HCEC 1CT (cell line): ENCODE measurements at regions not wholly inside any gene's neighbourhood (a gene's known extent, or its start where the extent isn't known, plus 50 kb on each side); places are given as distances from the start of the nearest gene placed in this dataset.

ENCODE experiments used
- DNase-seq: peaks from one replicate; pipeline ENCODE4 v3.0.0-alpha.2; 2017

DNA sequence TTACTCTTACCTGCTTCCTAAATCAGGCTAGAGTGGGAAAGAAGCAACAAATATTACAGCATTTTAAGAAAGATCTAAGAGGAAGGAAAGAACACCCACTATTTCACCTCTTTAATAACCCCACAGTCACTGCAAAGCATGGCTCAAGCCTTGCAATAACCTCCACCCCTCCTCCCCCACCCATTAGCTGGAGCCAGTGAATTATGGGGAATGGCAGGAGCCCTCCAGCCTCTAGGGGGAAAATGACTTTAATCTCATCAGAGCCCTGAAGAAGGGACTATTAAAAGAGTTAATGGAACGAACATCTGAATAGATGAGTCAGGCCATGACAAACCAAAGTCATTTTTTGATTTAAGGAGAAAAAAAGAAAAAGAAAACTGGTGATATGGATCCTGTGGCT is 630.7 kb upstream of the PLXNA2 start:
- DNase-seq, result no peak

DNA sequence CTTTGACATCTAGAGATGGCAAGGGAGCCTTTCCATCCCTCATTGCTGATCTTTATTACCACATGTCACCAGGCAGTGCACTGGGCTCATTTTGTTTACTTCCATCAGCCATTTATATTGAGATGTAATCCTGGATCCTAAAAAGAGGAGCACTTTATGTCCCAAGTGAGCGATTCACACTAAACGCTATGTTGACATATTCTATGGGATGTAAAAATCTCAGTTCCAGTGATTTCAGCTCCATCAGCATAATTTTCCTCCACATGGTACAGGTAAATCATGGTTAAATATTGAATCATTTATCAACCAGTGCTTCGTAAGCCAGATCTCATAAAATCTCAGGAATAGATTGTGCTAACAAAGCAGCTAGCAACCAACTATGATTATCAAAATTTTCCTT is 634.8 kb upstream of the PLXNA2 start:
- no peak for DNase-seq

- DNase-seq, result no peak
These were observed 636.4 kb upstream of the PLXNA2 start for GRCh38 chr1:208880433-208881100.

DNA sequence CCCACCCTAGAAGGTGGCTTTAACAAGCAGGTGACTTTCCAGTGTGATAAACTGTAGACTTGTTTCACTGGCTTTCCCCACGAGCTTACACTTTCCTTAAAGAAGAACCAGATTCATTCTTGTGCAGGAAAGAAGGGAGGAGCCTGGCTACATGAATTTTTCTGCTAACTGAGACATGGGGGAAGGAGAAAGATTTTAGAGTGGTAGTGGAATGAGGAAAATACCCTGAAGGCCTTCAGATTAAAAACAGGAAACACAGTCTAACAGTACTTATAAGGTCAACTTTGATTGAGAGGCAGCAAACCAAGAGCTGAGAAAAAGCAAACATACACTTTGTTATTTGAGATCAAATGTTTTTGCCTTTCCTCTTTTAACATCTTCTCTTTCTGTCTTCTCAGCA is 640.9 kb upstream of the PLXNA2 start:
- no peak for DNase-seq

DNA sequence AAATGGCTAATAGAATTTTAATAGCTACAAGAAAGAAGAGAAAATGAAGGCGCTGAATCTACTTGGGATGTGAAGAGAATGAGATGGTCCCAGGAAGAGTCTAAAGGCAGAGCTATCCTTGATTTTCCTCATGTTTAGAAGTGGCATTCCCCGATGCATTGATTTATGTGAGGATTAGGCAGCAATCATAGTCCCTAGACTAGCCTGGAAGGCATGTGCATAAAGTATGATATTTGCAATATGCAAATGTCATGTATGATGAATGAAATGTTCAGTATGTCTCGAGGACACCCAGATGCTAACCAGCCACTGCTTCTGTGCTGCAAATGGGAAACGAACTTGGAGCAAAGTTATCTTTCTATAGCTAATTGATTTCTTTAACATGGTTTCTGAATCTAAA is 641.5 kb upstream of the PLXNA2 start:
- DNase-seq, result no peak

GRCh38 chr1:208888376-208888775 is 644.2 kb upstream of the PLXNA2 start:
- no peak for DNase-seq

DNA sequence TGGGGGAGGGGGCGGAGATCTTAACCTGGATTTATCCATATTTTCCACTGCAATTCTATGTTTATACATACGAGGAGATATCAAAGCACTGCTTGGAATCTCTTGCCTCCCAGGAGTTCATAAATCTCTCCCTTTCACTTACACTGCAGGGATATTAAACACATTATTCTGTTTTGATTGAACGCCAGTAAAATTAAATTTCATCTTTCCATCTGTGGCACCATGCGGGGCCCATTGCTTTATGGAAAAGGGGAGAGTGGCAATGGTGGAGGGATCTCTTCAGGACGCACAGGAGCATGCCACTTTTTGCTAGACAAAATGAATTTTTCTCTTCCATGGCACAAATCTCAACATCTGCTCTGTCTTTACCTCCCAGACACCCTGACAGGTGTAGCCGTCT is 648.0 kb upstream of the PLXNA2 start:
- DNase-seq, result no peak

- no peak for DNase-seq
These were observed 649.1 kb upstream of the PLXNA2 start for GRCh38 chr1:208893251-208893650.

- no peak for DNase-seq
These were observed 651.0 kb upstream of the PLXNA2 start for GRCh38 chr1:208895181-208895580.

DNA sequence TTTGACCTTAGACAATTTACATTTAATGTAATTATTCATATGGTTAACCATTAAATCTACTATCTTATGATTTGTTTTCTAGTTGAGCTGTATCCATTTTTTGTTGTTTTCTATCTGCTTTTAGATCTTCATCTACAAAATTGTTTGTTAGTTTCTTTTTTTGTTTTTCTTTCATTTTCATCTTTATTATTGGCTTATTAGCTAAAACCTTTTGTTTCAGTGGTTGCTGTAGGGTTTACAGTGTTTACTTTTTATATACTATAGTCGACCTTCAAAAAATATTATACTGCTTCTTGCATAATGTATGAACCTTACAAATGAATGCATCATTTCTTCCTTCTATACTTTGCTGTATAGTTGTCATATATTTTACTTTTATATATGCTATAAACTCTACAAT is 651.6 kb upstream of the PLXNA2 start:
- no peak for DNase-seq

- no peak for DNase-seq
These were observed 652.6 kb upstream of the PLXNA2 start for GRCh38 chr1:208896768-208897167.

GRCh38 chr1:208899438-208899837 is 655.3 kb upstream of the PLXNA2 start:
- no peak for DNase-seq

- no peak for DNase-seq
These were observed 659.2 kb upstream of the PLXNA2 start for GRCh38 chr1:208903251-208903905.

DNA sequence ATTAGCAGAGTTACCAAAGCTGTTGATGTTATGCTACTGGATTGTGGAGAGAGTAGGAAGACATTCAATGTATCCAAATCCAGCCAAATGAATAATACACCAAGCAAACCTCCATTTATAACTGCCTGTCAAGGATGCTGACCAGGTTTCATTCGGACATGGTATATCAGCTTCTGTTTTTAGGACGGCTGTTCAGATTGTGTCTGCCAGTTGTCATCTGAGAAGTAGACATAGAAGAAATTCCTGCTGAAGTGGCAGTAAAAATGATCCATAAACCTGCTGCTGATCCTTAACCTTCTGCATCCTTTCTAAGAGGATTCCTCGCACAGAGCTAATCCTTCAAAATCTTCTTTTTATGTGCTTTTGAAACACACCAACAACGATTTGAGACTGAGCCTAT is 663.6 kb upstream of the PLXNA2 start:
- DNase-seq, result no peak

DNA sequence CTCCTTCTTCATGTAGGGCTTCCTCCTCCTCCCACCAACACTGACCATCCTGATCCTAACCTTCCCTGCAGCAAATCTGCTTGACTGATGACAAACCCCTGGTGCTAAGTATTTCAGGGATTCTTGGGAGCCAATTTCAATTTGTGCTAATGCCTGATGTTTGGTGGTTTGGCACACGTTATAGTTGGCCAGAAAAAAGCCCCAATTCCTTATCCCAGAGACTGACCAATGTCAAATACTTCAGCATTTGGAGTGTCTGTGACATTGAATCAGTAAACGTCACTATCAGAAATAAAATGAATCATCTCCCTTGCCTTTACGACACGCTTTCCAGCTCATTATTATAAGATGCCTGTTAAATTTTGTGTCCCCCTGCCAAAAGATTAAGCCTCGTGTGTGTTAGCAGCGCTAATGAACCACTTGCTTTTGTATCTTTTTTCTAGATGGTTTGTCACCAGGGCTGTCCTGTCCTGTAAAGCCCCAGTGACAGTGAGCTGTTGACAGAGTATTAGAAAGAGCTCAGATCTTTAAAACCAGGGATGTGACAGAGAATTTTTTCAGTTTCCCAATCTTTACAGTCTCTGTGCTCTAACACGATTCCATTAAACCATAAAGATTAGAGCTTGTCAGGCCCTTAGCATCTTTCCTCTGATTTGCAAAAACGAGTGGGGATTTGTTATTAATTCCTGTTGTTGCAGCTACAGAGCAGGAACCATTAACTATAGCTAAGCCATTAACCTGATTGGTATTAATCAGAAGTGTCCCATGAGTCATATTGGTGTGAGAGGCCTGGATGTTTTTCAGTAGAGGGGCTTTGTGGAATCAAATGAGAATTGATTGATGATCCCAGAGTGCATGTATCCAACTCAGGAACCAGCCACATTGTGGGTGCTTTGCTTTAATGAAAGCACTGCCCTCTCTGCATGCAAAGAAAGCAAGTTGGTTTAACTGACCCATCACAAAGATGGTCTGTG is 665.1 kb upstream of the PLXNA2 start:
- no peak for DNase-seq

DNA sequence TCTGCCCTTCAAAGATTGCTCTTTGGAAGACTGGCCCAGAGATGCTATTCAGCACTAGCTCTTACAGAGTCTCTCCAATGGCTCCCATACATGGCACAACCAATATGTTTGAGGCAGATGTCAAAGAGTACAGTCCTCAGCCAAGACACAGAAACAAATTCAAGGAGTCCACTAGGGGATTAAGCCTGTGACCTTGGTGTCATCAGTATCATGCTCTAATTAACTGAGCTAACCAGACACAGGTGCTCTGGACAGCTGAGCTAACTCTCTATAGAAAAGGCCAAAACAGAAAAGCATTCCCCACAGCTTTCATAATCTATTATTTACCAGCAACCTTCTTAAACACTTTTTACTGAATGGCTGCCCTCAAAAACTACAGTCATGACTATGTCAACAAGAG is 666.0 kb upstream of the PLXNA2 start:
- no peak for DNase-seq

DNA sequence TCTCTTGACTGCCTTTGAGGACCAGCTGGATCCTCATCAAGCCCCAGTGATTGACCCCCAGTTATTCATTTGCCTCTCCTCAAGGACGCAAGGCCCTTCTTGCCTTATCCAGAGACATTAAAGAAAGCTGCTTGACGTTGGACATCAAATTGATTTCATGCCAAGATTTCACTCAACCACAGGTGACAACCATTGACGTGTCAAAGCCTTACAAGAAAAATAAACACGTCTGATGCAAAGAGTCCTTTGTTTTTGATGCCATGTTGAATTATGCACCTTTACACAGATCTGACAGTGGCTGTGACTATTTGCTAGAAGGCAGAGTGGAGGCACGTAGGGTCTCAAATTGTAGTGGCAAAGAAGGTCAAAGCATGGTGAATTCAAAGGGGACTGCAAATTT is 666.2 kb upstream of the CAMK1G start:
- no peak for DNase-seq

- DNase-seq, result no peak
These were observed 665.8 kb upstream of the CAMK1G start for GRCh38 chr1:208917723-208918122.

DNA sequence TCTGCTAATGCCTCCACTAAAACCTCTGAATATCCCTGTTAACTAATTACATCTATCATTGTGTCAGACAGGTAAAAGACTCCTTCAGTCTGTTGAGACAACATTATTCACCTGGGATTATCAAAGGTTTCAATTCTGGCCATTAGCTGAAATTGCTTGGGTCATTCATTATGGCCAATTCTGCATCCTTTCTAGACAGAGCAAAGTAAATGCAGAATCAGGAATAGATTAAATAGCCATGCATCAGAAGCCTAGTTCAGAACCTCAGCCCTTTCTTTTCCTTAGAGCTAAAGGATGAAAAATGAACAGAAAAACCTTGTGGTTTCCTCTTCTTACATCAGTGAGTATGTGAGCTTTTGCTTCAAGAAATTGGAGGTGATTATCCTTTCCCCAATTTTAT is 665.4 kb upstream of the CAMK1G start:
- DNase-seq, result no peak

DNA sequence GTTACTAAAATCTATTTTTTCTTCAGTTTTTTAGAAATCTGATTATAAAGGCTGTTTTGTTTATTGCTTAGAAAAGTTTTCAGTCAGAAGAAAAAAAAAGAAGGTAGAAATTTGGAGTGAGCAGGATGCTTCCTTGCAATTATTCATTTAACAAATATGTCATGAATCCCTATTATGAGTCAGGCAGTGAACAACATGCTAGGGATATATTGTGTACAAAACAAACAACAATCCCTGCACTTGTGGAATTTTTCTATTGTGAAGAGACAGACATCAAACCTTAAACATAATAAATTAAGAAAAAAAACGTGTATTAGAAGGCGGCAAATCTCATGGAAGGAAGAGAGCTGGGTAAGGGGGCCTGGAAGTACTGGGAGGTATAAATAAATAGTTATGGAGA is 664.1 kb upstream of the CAMK1G start:
- no peak for DNase-seq

DNA sequence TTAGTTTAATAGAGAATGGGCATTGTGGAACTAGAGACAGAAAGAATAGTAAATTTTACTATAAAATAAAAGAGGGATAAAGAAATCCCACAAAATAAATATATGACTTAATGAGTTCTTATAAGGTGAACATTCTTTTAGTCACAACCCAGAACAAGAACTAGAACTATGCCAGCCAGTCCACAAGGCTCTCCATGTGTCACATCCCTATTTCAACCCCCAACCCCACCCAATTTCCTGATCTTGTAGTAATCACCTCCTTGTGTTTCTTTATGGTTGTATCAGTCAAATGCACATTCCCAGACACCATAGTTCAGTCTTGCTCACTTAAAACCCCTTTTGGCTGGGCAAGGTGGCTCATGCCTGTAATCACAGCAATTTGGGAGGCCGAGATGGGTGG is 662.3 kb upstream of the CAMK1G start:
- DNase-seq, result no peak

- no peak for DNase-seq
These were observed 660.1 kb upstream of the CAMK1G start for GRCh38 chr1:208923456-208923855.

- DNase-seq, result no peak
These were observed 659.4 kb upstream of the CAMK1G start for GRCh38 chr1:208923946-208924720.
